Heart left ventricle (tissue), 13 donors: ENCODE measurements at regions not wholly inside any gene's neighbourhood (a gene's known extent, or its start where the extent isn't known, plus 50 kb on each side); places are given as distances from the start of the nearest gene placed in this dataset.

Experiments used
- CTCF ChIP-seq, 12 donors: fragments of 200-600 bp; sonication (generic) in 4 of 12; IDR thresholded peaks; one replicate each; pipeline versions ENCODE4 v1.5.0 to v1.8.0; 2018 to 2022; ENCODE audit warnings: antibody characterized with exemption in 12 of 12, mild to moderate bottlenecking in 5 of 12
- POLR2A ChIP-seq, 2 donors: fragments of 450-650 bp; IDR thresholded peaks; one replicate each; pipeline ENCODE4 v1.6.1; 2017; ENCODE audit warnings: antibody characterized with exemption in 2 of 2, mild to moderate bottlenecking in 2 of 2, moderate library complexity in 2 of 2
- donor health status: ischemic (EF 13 %, LVEDD 7.1; RV severe dilation, severe dysfunction).
- donor health status: DM: no; HTN: yes; CAD: no.
- donor health status: DM: no; HTN: no; CAD: no.
- donor health status: ischemic (EF 25% LVEDD 6.9; RV normal size, moderate dysfunction).
- donor health status: ischemic (EF 25% LVEDD 5.7; RV mildly dilated, moderate dysfunction).
- donor health status: ischemic (EF 35%, LVEDD 5.7; RV mildly dilated, moderate dysfunction).
- donor health status: nonischemic (EF 11% LVEDD 7.7; RV severe dilation, severe dysfunction).
- donor health status: DM: yes; HTN: yes; CAD: no.
- donor health status: PGD.
- donor health status: ischemic (EF 29% LVEDD 5.4; RV normal size, mild dysfunction).
- donor health status: nonischemic (EF 23%, LVEDD 6.1; RV moderate dilation, normal function).

GRCh38 chr2:198438331-198438730, 633.9 kb downstream of the PLCL1 start:
- TF ChIP-seq CTCF (IDR thresholded peaks at IDR 0.05) (no peak), POLR2A (IDR thresholded peaks at IDR 0.05) (no peak)
